Stimulated activated CD4-positive, alpha-beta T cell treated with anti-CD3 and anti-CD28 coated beads, Interleukin-4, amount 100 ng/mL, for 48 hours (primary cell): ENCODE measurements at regions not wholly inside any gene's neighbourhood (a gene's known extent, or its start where the extent isn't known, plus 50 kb on each side); places are given as distances from the start of the nearest gene placed in this dataset.
"Not testable (repeated sequence)": the region's sequence is repeated elsewhere in the genome, so short reads cannot be mapped to it uniquely, and the experiment has no call there.

ENCODE experiments used
- DNase-seq, 2 donors: peaks; one replicate each; pipeline ENCODE4 v3.0.0-alpha.2; 2020; ENCODE audit warnings: low read depth in 2 of 2

DNA sequence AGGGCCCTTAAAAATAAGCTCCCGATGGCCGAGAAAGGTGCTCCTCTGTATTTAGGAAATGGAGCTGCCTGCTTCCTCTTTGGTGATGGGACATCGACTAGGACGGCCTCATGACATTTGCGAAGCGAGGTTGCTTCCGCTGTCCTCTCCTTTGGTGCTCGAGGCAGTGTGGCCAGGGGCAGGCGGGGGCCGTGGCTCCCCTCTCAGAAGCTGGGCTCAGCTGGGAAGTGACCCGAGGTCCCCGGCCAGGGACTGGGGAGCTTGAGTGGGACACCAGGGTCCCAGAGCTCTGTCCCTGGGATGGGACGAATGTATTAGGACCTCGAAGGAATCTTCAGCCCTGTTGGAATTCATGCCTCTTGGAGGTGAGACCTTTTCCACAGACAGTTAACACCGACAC is 151.1 kb downstream of the CTTN start:
- DNase-seq = no peak

DNA sequence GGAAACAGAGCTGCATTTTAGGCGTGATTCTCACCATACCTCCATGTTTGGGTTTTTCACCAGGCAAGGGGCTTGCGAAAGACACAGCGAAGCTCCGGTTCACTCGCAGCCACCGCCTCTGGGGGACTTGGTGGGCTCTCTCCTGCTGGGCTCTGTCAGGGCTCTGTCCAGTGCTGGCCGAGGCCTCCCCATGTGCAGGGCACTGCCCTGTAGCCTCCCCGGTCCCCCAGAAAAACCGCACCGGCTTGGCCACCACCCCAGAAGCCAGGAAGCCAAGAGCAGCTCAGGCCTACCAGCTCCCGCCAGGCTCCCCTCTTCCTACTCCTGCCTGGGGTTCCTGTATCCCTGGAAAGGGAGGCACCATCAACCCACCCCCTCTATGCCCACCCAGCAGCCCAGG is 151.5 kb downstream of the CTTN start:
- DNase-seq = no peak

DNA sequence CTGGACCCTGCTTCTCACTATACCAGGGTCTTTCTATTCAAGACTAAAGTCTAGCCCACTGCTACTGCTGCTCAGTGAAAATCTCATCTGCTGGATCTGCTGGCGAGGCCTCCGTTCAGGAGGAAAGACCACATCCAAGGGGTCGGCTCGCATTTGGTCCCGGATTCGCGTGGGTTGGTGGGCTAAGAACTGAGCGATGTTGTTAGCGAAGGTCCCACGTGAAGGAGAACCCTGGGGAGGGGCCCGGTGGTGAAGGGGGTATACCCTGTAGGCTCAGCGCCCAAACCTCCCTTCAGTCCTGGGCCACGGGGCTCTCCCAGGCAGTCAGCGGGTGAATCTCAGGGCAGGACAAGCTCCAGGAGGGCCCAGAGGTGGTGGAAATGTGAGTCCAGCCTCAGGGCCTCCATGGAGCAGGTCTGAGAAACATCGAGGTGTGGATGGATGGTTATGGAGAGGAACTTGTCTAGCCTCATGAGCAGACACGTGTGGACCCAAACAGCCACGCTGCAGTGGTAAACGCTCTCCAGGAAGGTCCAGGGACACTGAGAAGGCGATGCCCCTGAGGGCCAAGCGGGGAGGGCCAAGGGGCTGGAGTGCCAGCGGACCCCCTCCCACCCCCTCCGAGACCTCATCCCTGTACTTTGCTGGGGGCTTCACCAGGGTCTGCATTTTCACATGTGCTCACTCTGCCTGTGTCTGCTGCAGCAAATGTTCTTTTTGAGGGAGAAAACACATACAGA is 152.3 kb downstream of the CTTN start:
- DNase-seq = no peak

DNA sequence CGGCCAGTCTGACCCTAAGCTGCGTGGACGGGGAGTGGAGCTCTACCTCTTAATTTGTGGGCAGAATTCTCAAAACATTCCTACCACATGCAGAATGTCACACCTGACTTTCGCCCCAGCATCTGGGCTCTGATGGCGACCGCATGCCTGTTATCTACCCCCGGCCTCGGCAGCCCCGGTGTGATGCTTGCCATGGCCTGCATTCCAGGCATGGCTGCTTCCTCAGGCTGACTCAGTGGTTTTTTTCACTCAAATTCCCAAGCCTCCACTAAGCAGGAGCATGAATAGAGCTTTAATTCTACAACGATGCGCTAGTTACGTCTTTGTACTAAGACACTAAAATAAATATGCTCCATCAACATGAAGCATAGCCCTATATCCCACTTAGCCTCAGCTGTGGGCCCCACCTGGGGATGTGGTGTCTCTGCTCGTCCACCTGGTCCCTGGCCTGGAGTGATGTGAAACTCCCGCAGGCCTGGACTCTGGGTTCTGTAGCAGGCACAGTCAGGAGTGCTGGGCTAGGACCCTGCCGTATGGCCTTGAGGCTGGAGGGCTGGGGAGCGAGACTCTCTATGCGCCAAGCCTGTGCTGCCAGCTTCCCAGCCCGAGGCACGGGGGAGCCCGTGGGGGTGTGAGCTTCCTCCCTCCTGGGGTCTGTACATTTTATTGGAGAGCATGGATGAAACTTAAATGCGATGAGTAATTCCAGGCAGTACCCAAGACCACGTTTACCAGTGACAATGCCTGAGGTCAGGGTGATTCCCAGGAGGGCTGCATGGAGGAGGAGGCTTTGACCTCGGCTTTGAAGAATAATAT is 153.2 kb downstream of the CTTN start:
- no peak for DNase-seq

DNA sequence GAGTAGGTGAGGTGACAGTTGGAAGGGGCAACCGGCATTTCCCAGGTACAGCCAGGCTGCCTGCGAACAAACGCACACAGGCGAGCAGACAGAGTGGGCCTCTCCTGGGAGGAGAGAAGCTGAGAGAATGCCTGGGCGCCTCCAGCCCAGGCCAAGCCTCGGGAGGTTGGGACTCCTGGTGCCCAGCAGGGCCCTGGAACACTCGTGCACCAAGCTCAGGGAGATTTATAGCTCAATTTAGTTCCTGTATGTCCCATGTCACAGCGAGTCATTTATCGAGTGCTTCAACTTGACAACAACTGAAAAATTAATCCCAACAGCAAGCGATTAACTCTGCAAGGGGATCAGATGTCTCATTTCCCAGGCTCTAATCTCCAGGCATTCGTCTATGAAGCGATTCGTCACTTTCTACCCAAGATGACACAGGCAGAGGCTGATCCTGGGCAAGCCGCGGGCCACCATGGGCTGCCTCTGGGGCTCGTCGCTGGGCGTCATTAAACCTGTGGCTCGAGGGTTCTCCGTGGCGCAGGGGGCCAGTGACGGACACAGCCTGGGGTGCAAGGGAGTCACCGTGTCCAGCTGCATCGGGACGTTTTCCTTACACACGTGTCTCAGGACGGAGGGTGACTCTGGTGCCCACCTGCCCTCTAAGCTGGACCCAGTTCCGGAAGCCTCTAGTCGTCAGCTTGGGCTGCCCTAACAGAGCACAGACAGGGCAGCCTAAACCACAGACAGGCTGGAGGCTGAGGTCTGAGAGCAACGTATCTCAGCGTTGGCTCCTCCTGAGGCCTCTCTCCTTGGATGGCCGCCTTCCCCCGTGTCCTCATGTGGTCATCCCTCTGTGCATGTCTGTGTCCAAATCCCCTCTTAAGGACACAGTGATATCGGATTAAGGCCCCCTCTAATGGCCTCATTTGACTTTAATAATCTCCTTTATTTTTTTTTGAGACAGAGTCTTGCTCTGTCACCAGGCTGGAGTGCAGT is 154.1 kb downstream of the CTTN start:
- DNase-seq = no peak

DNA sequence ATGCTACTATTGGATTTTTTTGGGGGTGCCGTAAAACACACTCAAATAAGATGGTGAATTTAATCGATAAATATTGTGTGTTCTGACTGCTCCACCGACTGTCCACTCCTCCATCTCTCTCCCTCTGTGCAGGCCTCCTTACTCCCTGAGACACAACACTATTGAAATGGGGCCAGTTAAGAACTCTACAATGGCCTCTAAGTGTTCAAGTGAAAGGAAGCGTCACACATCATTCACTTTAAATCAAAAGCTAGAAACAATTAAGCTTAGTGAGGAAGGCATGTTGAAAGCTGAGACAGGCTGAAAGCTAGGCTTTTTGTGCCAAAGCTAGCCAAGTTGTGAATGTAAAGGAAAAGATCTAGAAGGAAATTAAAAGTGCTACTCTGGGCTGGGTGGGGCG is 156.7 kb downstream of the CTTN start:
- DNase-seq = no peak

DNA sequence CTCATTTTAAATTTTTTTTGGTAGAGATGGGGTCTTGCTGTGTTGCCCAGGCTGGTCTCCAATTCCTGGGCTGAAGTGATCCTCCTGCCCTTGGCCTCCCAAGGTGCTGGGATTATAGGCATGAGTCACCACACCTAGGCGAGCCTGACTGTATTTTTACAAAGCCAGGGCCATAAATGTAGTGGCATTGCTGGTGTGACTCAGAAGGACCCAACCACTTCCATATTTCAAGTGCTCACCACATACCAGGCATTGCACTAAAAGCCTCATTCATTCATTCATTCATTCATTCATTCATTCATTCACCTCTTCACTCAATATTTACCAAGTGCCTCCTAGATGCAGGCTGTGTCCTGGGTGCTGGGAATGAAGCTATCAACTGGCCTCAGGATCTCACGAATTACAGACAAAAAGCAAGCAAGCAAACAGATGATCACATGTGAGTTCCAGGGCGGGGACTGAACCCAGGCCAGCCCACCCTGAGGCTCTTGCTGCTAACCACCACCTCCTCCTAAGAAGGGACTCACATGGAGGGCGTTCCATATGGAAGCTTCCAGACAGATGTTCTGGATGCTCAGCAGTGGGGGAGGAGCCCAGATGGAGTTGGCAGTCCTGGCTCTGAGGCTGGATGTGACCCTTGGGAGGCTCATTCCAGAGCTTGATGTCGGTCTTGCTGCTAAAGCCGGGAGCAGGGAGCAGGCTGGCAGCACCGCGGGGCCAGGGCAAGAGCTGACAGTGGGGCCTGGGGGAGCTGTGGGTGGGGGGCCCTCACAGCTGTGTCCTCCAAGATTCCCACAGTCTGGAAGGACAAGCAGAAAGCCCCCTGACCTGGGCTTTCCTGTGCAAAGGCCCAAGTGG is 158.8 kb downstream of the CTTN start:
- no peak for DNase-seq

DNA sequence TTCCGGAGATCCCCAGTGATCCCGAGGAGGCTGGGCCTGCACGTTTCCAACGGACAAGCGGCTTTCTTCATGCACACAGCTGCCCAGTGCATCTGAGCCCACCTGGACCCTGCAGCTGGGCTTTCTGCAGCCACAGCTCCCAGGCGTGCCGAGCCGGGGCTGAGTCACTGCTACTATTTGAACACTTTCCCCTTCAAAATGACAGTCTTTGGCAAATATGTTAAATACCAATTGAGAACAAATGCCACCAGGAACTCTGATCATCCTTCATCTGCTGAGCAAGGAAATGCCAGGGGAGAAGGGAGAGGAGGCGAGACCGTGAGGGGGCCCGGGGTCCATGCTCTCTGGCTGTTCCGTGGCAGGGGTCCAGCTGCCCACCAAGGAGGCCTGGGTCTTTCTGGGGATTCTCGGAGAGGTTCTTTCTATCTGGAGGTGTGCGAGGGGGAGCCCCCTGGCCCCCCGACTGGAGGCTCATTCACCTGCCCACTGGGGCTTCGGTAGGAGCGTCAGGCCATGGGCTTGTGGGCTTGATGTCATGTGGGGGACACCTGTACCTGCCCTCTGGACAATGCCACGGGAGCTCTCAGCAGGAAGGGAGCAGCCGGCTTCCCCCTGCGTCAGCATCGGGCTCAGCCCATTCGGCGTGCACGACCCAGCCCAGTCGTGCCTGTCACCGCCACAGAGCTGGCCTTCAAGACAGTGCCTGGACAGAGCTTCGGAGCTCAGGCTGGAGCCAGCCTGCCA is 159.6 kb downstream of the CTTN start:
- no peak for DNase-seq

DNA sequence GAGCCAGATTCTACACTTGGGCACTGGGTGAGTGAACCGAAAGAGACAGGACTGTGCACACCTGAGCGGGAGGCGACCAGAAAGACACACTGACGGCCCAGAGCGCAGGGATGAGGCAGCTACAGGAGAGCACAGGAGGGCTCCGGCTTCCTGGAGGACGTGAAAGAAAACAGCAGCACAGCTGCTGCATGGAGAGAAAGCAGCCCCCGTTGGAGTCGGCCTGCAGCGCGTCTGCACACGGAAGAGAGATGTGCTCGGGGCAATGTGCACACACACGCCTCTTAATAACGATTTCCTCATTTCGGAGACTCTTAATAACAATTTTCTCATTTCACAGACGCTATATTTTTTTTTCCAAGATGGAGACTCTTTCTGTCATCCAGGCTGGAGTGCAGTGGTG is 160.4 kb downstream of the CTTN start:
- no peak for DNase-seq

DNA sequence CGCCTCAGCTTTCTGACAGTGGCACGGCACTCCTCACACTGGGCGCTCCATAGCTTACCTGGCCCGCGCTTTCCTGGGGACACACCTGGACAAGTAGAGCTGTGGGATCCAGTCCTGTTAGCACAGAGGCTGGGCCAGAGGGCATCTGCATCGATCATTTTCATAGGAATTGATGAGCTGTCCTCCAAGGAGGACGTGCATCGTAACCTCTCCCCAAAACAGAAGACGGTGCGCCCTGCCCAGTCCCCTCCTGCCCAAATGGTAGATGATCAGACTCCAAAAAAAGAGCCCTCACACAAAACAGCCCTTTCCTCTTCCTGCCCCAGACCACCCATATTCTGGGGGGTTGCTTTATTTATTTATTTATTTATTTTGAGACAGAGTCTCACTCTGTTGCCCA is 161.2 kb downstream of the CTTN start:
- DNase-seq = no peak

DNA sequence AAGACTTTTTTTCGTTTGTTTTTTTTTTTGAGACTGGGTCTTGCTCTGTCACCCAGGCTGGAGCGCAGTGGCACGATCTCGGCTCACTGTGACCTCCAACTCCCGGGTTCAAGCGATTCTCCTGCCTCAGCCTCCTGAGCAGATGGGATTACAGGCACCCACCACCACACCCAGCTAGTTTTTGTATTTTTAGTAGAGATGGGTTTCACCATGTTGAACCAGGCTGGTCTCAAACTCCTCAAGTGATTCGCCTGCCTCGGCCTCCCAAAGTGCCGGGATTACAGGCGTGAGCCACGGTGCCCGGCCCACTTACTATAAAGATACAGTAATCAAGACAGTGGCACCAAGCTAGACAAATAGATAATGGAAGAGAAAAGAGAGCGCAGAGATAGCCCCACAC is 162.3 kb downstream of the CTTN start:
- DNase-seq = not testable (repeated sequence)

DNA sequence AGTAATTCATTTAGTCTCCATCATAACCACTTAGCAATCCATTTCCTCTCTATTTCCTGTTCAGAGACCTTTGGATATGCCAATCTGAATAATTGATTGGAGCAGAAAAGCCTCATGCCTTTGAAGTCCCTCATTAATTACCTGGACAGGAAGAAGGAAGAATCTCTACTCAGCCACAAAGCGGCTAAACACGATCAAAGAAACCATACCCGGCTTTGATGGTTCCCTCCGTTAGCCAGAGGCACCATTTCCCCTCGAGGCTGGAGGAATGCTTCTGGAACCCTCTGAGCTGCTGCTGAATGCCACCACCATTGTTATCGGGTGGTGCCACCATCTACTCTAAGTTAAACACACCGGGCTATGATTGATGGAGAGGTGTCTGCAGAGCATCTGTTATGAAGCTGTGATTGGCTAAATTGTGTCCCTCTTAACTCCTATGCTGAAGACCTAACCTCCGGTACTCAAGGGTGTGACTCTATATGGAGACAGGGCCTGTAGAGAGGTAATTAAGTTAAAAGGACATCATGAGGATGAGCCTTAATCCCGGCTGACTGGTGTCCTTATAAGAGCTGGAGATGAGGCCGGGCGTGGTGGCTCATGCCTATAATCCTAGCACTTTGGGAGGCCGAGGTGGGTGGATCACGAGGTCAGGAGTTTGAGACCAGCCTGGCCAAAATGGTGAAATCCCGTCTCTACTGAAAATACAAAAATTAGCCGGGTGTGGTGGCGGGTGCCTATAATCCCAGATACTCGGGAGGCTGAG is 168.6 kb downstream of the CTTN start:
- no peak for DNase-seq

DNA sequence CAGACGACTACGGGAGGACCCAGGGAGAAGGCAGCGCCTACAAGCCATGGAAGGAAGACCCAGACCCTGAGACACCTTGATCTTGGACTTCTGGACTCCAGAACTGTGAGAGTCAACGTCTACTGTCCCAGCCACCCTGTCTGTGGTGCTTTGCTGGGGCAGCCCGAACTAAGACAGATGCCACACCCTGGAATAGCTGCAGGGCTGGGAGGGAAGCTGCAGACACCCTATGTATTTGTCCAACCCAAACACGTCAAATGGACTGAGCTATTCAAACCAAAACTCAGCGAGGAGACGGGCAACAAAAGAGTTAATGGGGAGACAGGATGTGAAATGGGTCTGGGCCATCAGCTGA is 169.3 kb downstream of the CTTN start:
- DNase-seq = no peak

DNA sequence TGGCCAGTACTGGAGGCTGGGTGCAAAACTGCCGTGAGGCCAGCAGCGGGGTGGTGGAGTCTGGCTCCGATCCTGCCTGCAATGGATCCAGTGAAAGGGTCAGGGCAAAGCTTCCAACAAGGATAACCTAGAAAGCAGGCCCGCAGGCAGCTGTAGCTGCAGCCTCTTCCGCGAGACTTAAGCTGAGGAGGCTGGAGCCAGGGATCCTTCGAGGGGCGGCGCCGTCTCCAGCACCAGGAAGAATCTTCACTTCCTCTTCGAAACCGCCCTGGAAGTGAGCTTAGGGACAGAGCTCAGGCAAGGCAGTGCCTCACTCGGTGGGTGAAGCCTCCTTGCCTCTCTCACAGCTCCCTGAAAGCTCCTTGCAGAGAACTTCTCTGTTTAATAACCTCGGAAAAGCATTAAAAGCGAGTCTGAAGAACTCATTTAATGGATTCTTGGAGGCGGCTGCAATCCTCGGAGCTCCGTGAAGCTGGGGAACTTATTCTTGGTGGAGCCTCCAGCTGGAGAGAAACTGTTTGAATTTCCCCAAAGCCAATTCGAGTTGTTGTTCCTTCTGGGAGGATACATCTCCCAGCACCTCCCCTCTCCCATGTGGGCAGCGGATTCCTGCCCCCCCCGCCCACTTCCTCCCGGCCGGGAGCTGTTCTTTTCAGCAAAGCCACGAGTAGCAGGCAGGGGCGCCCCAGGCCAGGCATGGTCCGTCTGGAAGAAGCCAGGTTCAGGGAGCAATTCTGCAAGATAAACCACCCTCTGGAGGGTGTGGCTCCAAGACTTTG is 169.9 kb downstream of the CTTN start:
- no peak for DNase-seq

DNA sequence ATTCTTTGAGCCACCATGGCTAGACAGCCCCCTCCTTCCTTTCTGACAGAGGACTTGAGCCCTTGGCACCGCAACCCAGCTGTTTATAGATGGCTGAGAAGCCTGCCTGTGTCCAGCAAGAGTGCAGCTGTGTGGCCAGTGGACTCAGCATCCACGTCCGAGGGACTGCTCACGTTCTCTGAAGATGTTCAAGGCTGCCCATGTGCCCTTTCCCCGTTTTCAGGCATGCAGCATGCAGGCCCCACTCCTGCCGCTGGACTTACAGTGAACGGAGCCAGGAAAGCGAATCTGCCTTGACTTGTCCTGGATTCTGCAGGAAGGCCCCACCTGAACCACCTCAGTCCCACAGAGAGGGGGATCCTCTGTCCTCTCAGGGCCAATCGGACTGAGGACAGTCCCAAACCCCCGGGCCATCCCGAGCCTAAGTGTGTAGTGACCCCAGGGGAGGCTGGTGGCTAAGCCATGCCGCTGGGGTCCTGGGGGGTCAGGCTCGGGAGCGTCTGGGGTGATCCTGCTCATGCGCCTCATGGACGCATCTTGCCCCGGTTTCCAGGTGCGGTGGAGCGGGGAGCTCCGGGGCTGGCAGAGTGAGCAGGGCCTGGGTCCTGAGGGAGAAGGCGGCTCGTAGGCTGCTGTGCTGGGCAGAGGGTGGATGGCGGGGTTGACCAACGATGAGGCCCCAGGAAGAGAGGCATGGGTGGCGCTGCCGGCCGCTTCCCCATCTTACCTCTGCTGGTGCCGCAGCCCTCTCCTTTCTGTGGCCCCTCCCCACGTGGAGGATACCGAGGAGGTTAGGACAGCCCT is 170.7 kb downstream of the CTTN start:
- DNase-seq = no peak

DNA sequence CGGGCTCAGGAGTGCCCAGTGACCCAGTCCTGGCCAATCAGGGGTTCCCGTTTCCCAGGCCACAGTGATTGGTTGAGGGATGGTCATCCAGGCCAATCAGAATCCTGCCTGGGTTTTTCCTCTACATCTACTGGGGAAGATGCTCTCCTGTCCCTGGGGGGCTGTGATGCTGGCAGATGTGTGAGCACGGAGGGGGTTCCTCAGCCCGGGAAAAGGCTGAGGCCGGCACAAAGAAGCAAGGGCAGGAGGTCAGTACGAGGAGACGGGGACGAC is 171.2 kb downstream of the CTTN start:
- DNase-seq = no peak

DNA sequence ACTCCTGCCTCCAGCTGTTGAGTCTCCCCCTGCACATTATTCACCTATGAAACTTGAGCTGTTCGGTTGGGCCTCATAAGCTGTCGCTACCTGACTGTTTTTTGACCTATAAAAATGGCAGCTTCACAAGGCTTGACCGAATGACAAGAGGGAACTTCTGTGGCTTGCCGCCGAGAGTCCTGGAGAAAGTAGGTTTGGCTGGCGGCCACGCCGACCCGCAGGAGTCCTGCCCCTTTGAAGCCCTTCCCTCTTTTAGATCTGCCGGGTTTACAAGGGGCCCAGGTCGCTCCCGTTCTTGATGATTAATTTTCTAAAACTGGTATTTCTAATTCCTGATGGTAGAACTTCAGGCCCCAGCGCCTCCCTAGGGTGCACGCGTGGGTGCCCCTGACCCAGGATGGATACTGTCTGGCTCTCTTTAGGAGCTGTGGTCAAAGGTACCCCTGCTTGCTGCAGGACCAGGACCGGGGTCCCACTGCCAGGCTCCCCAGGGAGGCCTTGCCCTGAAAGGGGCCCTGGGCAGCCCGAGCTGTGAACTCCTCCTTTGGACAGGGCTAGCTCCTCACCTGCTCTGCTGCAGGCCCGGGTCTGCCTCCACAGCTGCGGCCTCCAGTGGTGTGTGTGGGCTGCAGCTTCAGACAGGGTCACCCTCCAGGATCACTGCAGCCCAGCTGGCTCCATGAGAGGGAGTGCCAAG is 171.8 kb downstream of the CTTN start:
- no peak for DNase-seq
